H1 (cell line): ENCODE measurements at regions not wholly inside any gene's neighbourhood (a gene's known extent, or its start where the extent isn't known, plus 50 kb on each side); places are given as distances from the start of the nearest gene placed in this dataset.

ENCODE experiments used
- KDM4A ChIP-seq: IDR thresholded peaks from one replicate; pipeline ENCODE4 v1.7.1; 2012; ENCODE audit warnings: low read depth, mild to moderate bottlenecking, moderate library complexity, low read length, inconsistent platforms; ENCODE audit not compliant: severe bottlenecking
- TF ChIP-seq, protein P1 (sequence below): IDR thresholded peaks from 2 replicates; pipeline ENCODE4 v1.6.1; 2011; ENCODE audit warnings: low read depth, mild to moderate bottlenecking, low read length; ENCODE audit not compliant: insufficient read depth

DNA sequence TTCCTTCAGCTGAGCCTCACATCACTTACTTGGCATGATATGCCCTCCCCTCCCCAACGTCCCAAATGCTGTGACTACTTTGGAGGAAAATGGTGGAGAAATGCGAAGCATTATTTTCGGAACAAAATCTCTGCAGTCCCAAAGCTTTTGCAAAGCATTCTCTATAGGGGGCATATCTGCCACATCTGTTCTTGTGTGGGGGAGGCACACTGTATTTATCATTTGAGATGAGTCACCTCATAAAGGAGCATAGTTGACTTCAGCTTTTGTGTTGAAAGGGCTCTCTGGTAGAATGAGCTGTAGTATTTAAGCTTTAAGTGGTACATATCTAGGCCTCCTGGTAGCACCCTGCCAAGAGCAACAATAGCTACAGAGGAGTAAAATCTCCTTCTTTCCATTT lies 447.5 kb downstream of the ADAMTS20 start (continued):
- TF ChIP-seq, protein P1, sequence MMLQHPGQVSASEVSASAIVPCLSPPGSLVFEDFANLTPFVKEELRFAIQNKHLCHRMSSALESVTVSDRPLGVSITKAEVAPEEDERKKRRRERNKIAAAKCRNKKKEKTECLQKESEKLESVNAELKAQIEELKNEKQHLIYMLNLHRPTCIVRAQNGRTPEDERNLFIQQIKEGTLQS = no peak
- TF ChIP-seq KDM4A = no peak
- TF ChIP-seq, all 59 proteins: peak for 0
